Gastrocnemius medialis (tissue), 4 donors: ENCODE measurements at regions not wholly inside any gene's neighbourhood (a gene's known extent, or its start where the extent isn't known, plus 50 kb on each side); places are given as distances from the start of the nearest gene placed in this dataset.

ENCODE experiments used
- ATAC-seq, 2 donors: fragments of 150-250 bp; one replicate each; pipeline ENCODE4 v1.9.1; 2016
- DNase-seq, 2 donors: peaks; one replicate each; pipeline ENCODE4 v3.0.0-alpha.2; 2019
- H3K27ac ChIP-seq, 4 donors: fragments of 200-600 bp; sonication (generic); 1 replicate in 1 of 4; 2 replicates in 3 of 4; pipeline ENCODE4 v1.5.1; 2016 to 2018; ENCODE audit warnings: mild to moderate bottlenecking in 2 of 4, moderate library complexity in 1 of 4
- H3K27me3 ChIP-seq, 3 donors: fragments of 200-600 bp; sonication (generic) in 2 of 3; 1 replicate in 1 of 3; 2 replicates in 2 of 3; pipeline versions ENCODE4 v1.5.1 to v1.6.0; 2016 to 2019; ENCODE audit warnings: mild to moderate bottlenecking in 1 of 3, moderate library complexity in 1 of 3
- H3K36me3 ChIP-seq, 2 donors: fragments of 200-600 bp; sonication (generic) in 1 of 2; one replicate each; pipeline ENCODE4 v1.5.1; 2017 to 2018
- H3K4me1 ChIP-seq, 2 donors: fragments of 200-600 bp; sonication (generic) in 1 of 2; one replicate each; pipeline ENCODE4 v1.5.1; 2016 to 2017; ENCODE audit warnings: mild to moderate bottlenecking in 2 of 2
- H3K4me3 ChIP-seq, 4 donors: fragments of 200-600 bp; sonication (generic) in 3 of 4; 1 replicate in 1 of 4; 2 replicates in 3 of 4; pipeline ENCODE4 v1.5.1; 2016 to 2019; ENCODE audit warnings: mild to moderate bottlenecking in 2 of 4
- H3K9me3 ChIP-seq, 3 donors: fragments of 200-600 bp; sonication (generic) in 2 of 3; 1 replicate in 1 of 3; 2 replicates in 2 of 3; pipeline ENCODE4 v1.5.1; 2016 to 2019
- CTCF ChIP-seq, 5 experiments: fragments of 450-650 bp in 3 of 5; fragments of 200-600 bp in 2 of 5; sonication (generic) in 2 of 5; IDR thresholded peaks in 4 of 5; conservative IDR thresholded peaks in 1 of 5; 1 replicate in 4 of 5; 2 replicates in 1 of 5; pipeline ENCODE4 v1.5.1; 2016 to 2019; ENCODE audit warnings: antibody characterized with exemption in 5 of 5, mild to moderate bottlenecking in 3 of 5, moderate library complexity in 3 of 5
- POLR2A ChIP-seq, 2 donors: fragments of 450-650 bp; IDR thresholded peaks; one replicate each; pipeline ENCODE4 v1.6.1; 2017; ENCODE audit warnings: antibody characterized with exemption in 2 of 2, mild to moderate bottlenecking in 2 of 2, moderate library complexity in 2 of 2
- in situ Hi-C, 4 donors: fragments of 200-750 bp; cut with MboI; loops; one replicate each; pipeline versions ENCODE4 v1.15.0 to v1.8.0; 2017; ENCODE audit warnings: low sequenced_read_pairs in 4 of 4
- intact Hi-C: fragments of 100-400 bp; cut with DNase I; formaldehyde crosslinking; loops from one replicate; pipeline ENCODE4 v1.15.1; 2023; ENCODE audit warnings: low total_unique reads

- H3K27ac ChIP-seq = no peak overlapping the region
- in situ Hi-C loops (no loop called here), intact Hi-C loops (no loop called here)
- no peak overlapping the region for H3K4me3 ChIP-seq
- TF ChIP-seq CTCF (IDR thresholded peaks at IDR 0.05 in 4 of 5, conservative IDR thresholded peaks at IDR 0.05 in 1 of 5) (no peak), POLR2A (IDR thresholded peaks at IDR 0.05) (no peak)
- no peak for DNase-seq
- no peaks in the 10 kb centered on the region for H3K36me3 ChIP-seq
- no peak for ATAC-seq
- no peaks in the 10 kb centered on the region for H3K27me3 ChIP-seq
- no peaks in the 10 kb centered on the region for H3K9me3 ChIP-seq
- no peaks in the 10 kb centered on the region for H3K4me1 ChIP-seq
Measured at GRCh38 chr4:101667348-101667747, 123.2 kb upstream of the BANK1 start.

- TF ChIP-seq POLR2A (IDR thresholded peaks at IDR 0.05) (no peak), CTCF (IDR thresholded peaks at IDR 0.05 in 4 of 5, conservative IDR thresholded peaks at IDR 0.05 in 1 of 5) (no peak)
- in situ Hi-C loops (no loop called here), intact Hi-C loops (no loop called here)
- H3K27me3 ChIP-seq = no peaks in the 10 kb centered on the region
- no peaks in the 10 kb centered on the region for H3K4me1 ChIP-seq
- no peaks in the 10 kb centered on the region for H3K36me3 ChIP-seq
- DNase-seq (no peak), ATAC-seq (no peak)
- H3K4me3 ChIP-seq = no peak overlapping the region
- H3K27ac ChIP-seq = no peak overlapping the region
- H3K9me3 ChIP-seq = no peaks in the 10 kb centered on the region
Measured at GRCh38 chr4:101660607-101661006, 129.9 kb upstream of the BANK1 start.

GRCh38 chr4:101655857-101656256 lies 134.7 kb upstream of the BANK1 start:
- H3K4me3 ChIP-seq = no peak overlapping the region
- in situ Hi-C loops (no loop called here), intact Hi-C loops (no loop called here)
- no peak for DNase-seq
- H3K9me3 ChIP-seq = no peaks in the 10 kb centered on the region
- peaks cover 3 to 5% of the 10 kb centered on the region in 2 donors for H3K4me1 ChIP-seq
- H3K27ac ChIP-seq = no peak overlapping the region
- no peak for ATAC-seq
- no peaks in the 10 kb centered on the region for H3K36me3 ChIP-seq
- no peaks in the 10 kb centered on the region for H3K27me3 ChIP-seq
- TF ChIP-seq POLR2A (IDR thresholded peaks at IDR 0.05) (no peak), CTCF (IDR thresholded peaks at IDR 0.05 in 4 of 5, conservative IDR thresholded peaks at IDR 0.05 in 1 of 5) (no peak)

- no peaks in the 10 kb centered on the region for H3K9me3 ChIP-seq
- in situ Hi-C loops (no loop called here), intact Hi-C loops (no loop called here)
- ATAC-seq (no peak), DNase-seq (no peak)
- H3K4me1 ChIP-seq = peaks cover 7 to 10% of the 10 kb centered on the region in 2 donors
- H3K4me3 ChIP-seq = no peak overlapping the region
- H3K27ac ChIP-seq = no peak overlapping the region
- no peaks in the 10 kb centered on the region for H3K36me3 ChIP-seq
- no peaks in the 10 kb centered on the region for H3K27me3 ChIP-seq
- TF ChIP-seq POLR2A (IDR thresholded peaks at IDR 0.05) (no peak), CTCF (IDR thresholded peaks at IDR 0.05 in 4 of 5, conservative IDR thresholded peaks at IDR 0.05 in 1 of 5) (no peak)
Measured at GRCh38 chr4:101655005-101655404, 135.5 kb upstream of the BANK1 start.

GRCh38 chr4:101651778-101652177 lies 138.8 kb upstream of the BANK1 start:
- in situ Hi-C loops (no loop called here), intact Hi-C loops (no loop called here)
- no peak overlapping the region for H3K4me3 ChIP-seq
- no peaks in the 10 kb centered on the region for H3K9me3 ChIP-seq
- no peaks in the 10 kb centered on the region for H3K27me3 ChIP-seq
- no peaks in the 10 kb centered on the region for H3K36me3 ChIP-seq
- TF ChIP-seq POLR2A (IDR thresholded peaks at IDR 0.05) (no peak), CTCF (IDR thresholded peaks at IDR 0.05 in 4 of 5, conservative IDR thresholded peaks at IDR 0.05 in 1 of 5) (no peak)
- peaks cover 10 to 13% of the 10 kb centered on the region in 2 donors for H3K4me1 ChIP-seq
- peak; percentile 14 to 27 for DNase-seq
- peak; percentile 76 to 94 for ATAC-seq
- H3K27ac ChIP-seq = no peak overlapping the region
